SK-N-SH treated with all-trans-retinoic acid at 6 μM for 48 hours (cell line): ENCODE measurements at regions not wholly inside any gene's neighbourhood (a gene's known extent, or its start where the extent isn't known, plus 50 kb on each side); places are given as distances from the start of the nearest gene placed in this dataset.
A peak's percentile ranks its signal among the peaks of the same experiment; 100 is the strongest.

Experiments used
- ATAC-seq: fragments of 200-7000 bp; cut with Tn5 transposase; 3 replicates; pipeline ENCODE4 v1.9.1; 2020; ENCODE audit warnings: mild to moderate bottlenecking, moderate library complexity
- ARNTL ChIP-seq: fragments of 450-650 bp; formaldehyde crosslinking; IDR thresholded peaks from 2 replicates; pipeline ENCODE4 v1.5.0; 2020; ENCODE audit warnings: low read depth, mild to moderate bottlenecking, moderate library complexity, borderline replicate concordance
- BACH2 ChIP-seq: fragments of 250-450 bp; sonication (Bioruptor Pico); IDR thresholded peaks from 2 replicates; pipeline ENCODE4 v1.9.0; 2021; ENCODE audit warnings: mild to moderate bottlenecking, borderline replicate concordance
- CSRNP3 ChIP-seq: fragments of 250-450 bp; sonication (Bioruptor Pico); IDR thresholded peaks from 2 replicates; pipeline ENCODE4 v1.5.1; 2021; ENCODE audit warnings: mild to moderate bottlenecking, moderate library complexity
- ESRRG ChIP-seq: fragments of 250-450 bp; sonication (Bioruptor Pico); IDR thresholded peaks from 2 replicates; pipeline ENCODE4 v1.6.1; 2021; ENCODE audit warnings: mild to moderate bottlenecking
- GLIS3 ChIP-seq: fragments of 250-450 bp; sonication (Bioruptor Pico); IDR thresholded peaks from 2 replicates; pipeline ENCODE4 v1.5.0; 2020; ENCODE audit warnings: mild to moderate bottlenecking, moderate library complexity
- OSR1 ChIP-seq: fragments of 250-450 bp; sonication (Bioruptor Pico); IDR thresholded peaks from 2 replicates; pipeline ENCODE4 v1.8.0; 2022; ENCODE audit warnings: moderate library complexity, mild to moderate bottlenecking, inconsistent platforms
- POU6F1 ChIP-seq: fragments of 250-450 bp; sonication (Bioruptor Pico); IDR thresholded peaks from 2 replicates; pipeline ENCODE4 v1.8.0; 2021; ENCODE audit warnings: low read depth, mild to moderate bottlenecking, moderate library complexity, borderline replicate concordance
- PPARA ChIP-seq: fragments of 250-450 bp; sonication (Bioruptor Pico); IDR thresholded peaks from 2 replicates; pipeline ENCODE4 v1.5.0; 2020; ENCODE audit warnings: mild to moderate bottlenecking, borderline replicate concordance
- RARB ChIP-seq: fragments of 250-450 bp; sonication (Bioruptor Pico); IDR thresholded peaks from 2 replicates; pipeline ENCODE4 v1.8.0; 2021; ENCODE audit warnings: mild to moderate bottlenecking, moderate library complexity
- SNAI2 ChIP-seq: fragments of 250-450 bp; sonication (Bioruptor Pico); IDR thresholded peaks from 2 replicates; pipeline ENCODE4 v1.5.0; 2020; ENCODE audit warnings: mild to moderate bottlenecking, moderate library complexity
- TCF4 ChIP-seq: fragments of 250-450 bp; sonication (Bioruptor Pico); IDR thresholded peaks from 2 replicates; pipeline ENCODE4 v1.8.0; 2021; ENCODE audit warnings: mild to moderate bottlenecking, moderate library complexity, borderline replicate concordance
- TOX ChIP-seq: fragments of 250-450 bp; sonication (Bioruptor Pico); IDR thresholded peaks from 2 replicates; pipeline ENCODE4 v1.8.0; 2021; ENCODE audit warnings: mild to moderate bottlenecking, moderate library complexity, borderline replicate concordance
- ZC3H10 ChIP-seq: fragments of 250-450 bp; sonication (Bioruptor Pico); IDR thresholded peaks from 2 replicates; pipeline ENCODE4 v1.5.1; 2021; ENCODE audit warnings: mild to moderate bottlenecking, moderate library complexity
- ZFP3 ChIP-seq: fragments of 250-450 bp; sonication (Bioruptor Pico); IDR thresholded peaks from 2 replicates; pipeline ENCODE4 v1.5.0; 2020; ENCODE audit warnings: mild to moderate bottlenecking, moderate library complexity
- ZFP30 ChIP-seq: fragments of 450-650 bp; formaldehyde crosslinking; IDR thresholded peaks from 2 replicates; pipeline ENCODE4 v1.5.0; 2022; ENCODE audit warnings: mild to moderate bottlenecking, moderate library complexity
- ZNF565 ChIP-seq: fragments of 450-650 bp; formaldehyde crosslinking; conservative IDR thresholded peaks from 2 replicates; pipeline ENCODE4 v1.5.0; 2020; ENCODE audit warnings: low read depth, mild to moderate bottlenecking, moderate library complexity
- ZNF70 ChIP-seq: fragments of 450-650 bp; formaldehyde crosslinking; IDR thresholded peaks from 2 replicates; pipeline ENCODE4 v1.5.0; 2020; ENCODE audit warnings: mild to moderate bottlenecking, moderate library complexity
- ZNF8 ChIP-seq: fragments of 450-650 bp; formaldehyde crosslinking; IDR thresholded peaks from 2 replicates; pipeline ENCODE4 v1.5.0; 2020; ENCODE audit warnings: mild to moderate bottlenecking, moderate library complexity
- TF ChIP-seq, protein P1 (sequence below): fragments of 250-450 bp; sonication (Bioruptor Pico); IDR thresholded peaks from 2 replicates; pipeline ENCODE4 v1.5.0; 2020; ENCODE audit warnings: mild to moderate bottlenecking, moderate library complexity
- TF ChIP-seq, protein P2 (sequence below): fragments of 250-450 bp; sonication (Bioruptor Pico); IDR thresholded peaks from 2 replicates; pipeline ENCODE4 v1.8.0; 2020; ENCODE audit warnings: mild to moderate bottlenecking, moderate library complexity, borderline replicate concordance
- TF ChIP-seq, protein P3 (sequence below): fragments of 250-450 bp; sonication (Bioruptor Pico); IDR thresholded peaks from 2 replicates; pipeline ENCODE4 v1.5.1; 2020; ENCODE audit warnings: low read depth, mild to moderate bottlenecking, moderate library complexity

DNA sequence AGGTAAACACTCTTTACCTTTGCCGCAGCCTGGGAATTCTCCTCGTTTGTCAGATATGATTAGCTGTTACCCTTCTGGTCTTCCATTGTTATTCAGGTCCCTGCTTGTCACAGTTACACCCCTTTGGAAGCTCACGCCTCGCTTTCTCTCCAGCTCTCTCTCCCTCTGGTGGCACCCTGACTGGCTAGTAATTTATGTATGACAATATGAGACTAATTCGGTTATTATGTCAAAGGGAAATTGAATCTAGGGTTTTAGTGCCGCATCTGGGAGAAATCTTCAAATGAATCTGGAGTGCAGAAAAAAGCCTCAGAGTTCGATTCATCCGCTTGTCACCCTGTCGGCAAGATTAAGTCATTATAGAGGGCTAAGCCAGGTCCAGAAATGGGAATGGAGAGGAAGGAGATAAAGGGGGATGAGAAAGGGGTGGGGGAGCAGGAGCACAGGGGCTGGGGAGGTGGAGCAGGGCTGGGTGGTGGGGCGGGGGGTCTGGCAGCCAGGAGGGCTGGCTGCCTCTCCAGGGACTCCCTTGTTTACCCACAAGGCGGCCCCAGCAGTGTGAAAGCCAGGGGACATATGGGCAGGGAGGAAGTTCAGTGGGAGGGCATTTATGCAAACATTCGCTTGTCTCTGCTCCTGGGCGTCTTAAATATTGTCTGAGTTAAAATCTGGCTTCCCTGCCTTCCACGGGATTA, 179.0 kb upstream of the NECTIN1 start:
- TF ChIP-seq CSRNP3 (CRISPR knock-in tag): no peak
- TF ChIP-seq, protein P1, sequence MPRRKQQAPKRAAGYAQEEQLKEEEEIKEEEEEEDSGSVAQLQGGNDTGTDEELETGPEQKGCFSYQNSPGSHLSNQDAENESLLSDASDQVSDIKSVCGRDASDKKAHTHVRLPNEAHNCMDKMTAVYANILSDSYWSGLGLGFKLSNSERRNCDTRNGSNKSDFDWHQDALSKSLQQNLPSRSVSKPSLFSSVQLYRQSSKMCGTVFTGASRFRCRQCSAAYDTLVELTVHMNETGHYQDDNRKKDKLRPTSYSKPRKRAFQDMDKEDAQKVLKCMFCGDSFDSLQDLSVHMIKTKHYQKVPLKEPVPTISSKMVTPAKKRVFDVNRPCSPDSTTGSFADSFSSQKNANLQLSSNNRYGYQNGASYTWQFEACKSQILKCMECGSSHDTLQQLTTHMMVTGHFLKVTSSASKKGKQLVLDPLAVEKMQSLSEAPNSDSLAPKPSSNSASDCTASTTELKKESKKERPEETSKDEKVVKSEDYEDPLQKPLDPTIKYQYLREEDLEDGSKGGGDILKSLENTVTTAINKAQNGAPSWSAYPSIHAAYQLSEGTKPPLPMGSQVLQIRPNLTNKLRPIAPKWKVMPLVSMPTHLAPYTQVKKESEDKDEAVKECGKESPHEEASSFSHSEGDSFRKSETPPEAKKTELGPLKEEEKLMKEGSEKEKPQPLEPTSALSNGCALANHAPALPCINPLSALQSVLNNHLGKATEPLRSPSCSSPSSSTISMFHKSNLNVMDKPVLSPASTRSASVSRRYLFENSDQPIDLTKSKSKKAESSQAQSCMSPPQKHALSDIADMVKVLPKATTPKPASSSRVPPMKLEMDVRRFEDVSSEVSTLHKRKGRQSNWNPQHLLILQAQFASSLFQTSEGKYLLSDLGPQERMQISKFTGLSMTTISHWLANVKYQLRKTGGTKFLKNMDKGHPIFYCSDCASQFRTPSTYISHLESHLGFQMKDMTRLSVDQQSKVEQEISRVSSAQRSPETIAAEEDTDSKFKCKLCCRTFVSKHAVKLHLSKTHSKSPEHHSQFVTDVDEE (CRISPR knock-in tag): peak; percentile 69; the same call in 1 of the 2 replicates
- ATAC-seq: peak; percentile 60; the same call in 2 of the 3 replicates

GRCh38 chr11:119907122-119907851, 178.3 kb upstream of the NECTIN1 start:
- ATAC-seq: no peak; the same call in 1 of the 3 replicates
- TF ChIP-seq, protein P2, sequence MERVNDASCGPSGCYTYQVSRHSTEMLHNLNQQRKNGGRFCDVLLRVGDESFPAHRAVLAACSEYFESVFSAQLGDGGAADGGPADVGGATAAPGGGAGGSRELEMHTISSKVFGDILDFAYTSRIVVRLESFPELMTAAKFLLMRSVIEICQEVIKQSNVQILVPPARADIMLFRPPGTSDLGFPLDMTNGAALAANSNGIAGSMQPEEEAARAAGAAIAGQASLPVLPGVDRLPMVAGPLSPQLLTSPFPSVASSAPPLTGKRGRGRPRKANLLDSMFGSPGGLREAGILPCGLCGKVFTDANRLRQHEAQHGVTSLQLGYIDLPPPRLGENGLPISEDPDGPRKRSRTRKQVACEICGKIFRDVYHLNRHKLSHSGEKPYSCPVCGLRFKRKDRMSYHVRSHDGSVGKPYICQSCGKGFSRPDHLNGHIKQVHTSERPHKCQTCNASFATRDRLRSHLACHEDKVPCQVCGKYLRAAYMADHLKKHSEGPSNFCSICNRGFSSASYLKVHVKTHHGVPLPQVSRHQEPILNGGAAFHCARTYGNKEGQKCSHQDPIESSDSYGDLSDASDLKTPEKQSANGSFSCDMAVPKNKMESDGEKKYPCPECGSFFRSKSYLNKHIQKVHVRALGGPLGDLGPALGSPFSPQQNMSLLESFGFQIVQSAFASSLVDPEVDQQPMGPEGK (CRISPR knock-in tag): no peak
- TF ChIP-seq OSR1 (CRISPR knock-in tag): no peak
- TF ChIP-seq RARB: no peak
- no peak for TF ChIP-seq TOX (CRISPR knock-in tag)
- no peak for TF ChIP-seq ZNF565
- TF ChIP-seq ZFP3 (CRISPR knock-in tag): no peak
- no peak for TF ChIP-seq ZNF70 (CRISPR knock-in tag)
- no peak for TF ChIP-seq POU6F1
- no peak for TF ChIP-seq ARNTL (CRISPR knock-in tag)
- TF ChIP-seq, protein P3, sequence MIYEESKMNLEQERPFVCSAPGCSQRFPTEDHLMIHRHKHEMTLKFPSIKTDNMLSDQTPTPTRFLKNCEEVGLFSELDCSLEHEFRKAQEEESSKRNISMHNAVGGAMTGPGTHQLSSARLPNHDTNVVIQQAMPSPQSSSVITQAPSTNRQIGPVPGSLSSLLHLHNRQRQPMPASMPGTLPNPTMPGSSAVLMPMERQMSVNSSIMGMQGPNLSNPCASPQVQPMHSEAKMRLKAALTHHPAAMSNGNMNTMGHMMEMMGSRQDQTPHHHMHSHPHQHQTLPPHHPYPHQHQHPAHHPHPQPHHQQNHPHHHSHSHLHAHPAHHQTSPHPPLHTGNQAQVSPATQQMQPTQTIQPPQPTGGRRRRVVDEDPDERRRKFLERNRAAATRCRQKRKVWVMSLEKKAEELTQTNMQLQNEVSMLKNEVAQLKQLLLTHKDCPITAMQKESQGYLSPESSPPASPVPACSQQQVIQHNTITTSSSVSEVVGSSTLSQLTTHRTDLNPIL (CRISPR knock-in tag): no peak
- no peak for TF ChIP-seq ESRRG (CRISPR knock-in tag)
- TF ChIP-seq ZNF8: no peak
- TF ChIP-seq PPARA (CRISPR knock-in tag): no peak
- no peak for TF ChIP-seq ZFP30 (CRISPR knock-in tag)
- no peak for TF ChIP-seq BACH2 (CRISPR knock-in tag)
- TF ChIP-seq ZC3H10 (CRISPR knock-in tag): no peak
- TF ChIP-seq, all 23 proteins: peak for 0

DNA sequence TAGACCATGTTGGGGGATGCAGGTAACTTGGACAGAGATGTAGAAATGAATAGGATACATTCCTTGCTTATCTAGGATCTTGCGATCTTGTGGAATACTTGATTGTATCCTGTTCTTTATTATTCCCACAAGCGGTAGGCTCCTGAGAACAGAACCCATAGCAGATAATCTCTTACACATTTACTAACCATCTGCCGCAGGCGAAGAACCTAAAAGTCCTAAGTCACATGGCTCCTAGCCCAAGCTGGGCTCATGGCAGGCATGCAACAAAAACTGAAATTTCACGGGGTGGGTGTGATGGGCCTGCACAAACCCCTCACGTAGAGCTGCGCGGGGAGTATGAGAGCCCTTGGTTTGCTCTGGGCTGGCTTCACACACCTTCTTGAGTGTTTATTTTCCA, 177.4 kb upstream of the NECTIN1 start:
- no peak for ATAC-seq
- TF ChIP-seq, protein P2 (CRISPR knock-in tag): no peak
- TF ChIP-seq CSRNP3 (CRISPR knock-in tag): no peak
- TF ChIP-seq GLIS3 (CRISPR knock-in tag): no peak
- no peak for TF ChIP-seq SNAI2 (CRISPR knock-in tag)
- no peak for TF ChIP-seq ZFP30 (CRISPR knock-in tag)
- no peak for TF ChIP-seq ZC3H10 (CRISPR knock-in tag)
- TF ChIP-seq TCF4 (CRISPR knock-in tag): no peak
- no peak for TF ChIP-seq ARNTL (CRISPR knock-in tag)
- no peak for TF ChIP-seq ESRRG (CRISPR knock-in tag)
- TF ChIP-seq ZNF565: no peak
- TF ChIP-seq PPARA (CRISPR knock-in tag): no peak
